GM19023 (cell line): ENCODE measurements at regions not wholly inside any gene's neighbourhood (a gene's known extent, or its start where the extent isn't known, plus 50 kb on each side); places are given as distances from the start of the nearest gene placed in this dataset.

Source experiments
- ATAC-seq: cut with Tn5 transposase; IDR thresholded peaks from one replicate; pipeline ENCODE4 v1.9.1; 2021; ENCODE audit warnings: mild to moderate bottlenecking, moderate library complexity; ENCODE audit not compliant: unreplicated experiment

DNA sequence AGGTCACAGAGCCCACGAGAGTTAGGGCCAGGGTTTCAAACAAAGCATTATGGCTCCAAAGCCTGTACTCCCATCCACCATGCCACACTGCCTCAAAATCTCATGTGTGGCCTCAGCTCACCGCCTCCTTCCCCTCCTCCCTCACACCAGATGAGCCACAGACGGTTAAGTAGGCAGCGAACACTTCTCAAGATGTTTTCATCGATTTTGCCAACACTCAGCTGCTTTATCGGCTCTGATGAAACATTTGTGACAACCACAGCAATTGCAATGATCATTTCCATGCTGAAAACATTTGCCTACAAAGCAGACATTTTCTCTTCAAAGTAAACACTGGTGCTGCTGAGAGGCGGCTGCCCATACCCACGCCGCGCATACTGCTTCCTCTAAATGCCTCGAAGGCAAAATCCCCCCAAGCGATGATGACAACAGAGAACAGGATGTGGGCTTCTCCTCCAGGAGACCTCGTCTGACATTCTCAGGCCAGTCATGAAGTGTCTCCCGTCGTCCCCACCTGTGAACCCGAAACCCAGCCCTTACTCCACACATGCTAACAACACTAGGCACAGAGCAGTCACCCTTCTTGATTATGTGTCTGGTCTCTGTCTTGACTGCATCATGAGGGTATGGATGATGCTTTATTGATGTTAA is 599.2 kb downstream of the SOX6 start:
- ATAC-seq = no peak

DNA sequence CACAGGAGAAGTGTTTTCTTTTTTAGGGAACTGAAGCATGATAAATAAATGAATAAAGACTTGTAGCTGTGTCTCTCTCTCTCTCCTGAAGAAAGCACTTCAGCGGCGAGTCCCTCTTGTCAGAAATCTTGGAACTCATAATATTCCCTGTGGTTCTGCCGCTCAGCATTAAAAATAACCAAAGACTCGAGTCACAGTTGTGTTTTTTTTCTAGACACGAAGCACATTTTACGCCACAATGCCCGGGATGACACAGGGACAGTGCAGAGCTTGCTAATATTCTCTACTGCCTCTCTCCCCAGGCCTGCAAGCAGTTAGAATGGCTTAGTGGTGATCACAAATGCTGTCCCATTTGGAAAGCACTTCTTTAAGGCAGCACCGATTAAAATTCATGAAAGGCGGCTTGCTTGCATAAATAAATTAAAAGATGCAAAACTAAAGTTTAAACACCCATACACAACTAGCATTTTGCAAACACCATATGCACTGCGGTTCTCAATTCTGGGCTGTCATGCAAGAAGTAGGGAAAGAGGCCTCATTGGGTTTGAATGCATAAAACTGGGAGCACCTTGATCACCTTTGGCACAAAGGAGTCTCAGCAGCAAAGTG is 597.4 kb downstream of the SOX6 start:
- ATAC-seq = no peak

DNA sequence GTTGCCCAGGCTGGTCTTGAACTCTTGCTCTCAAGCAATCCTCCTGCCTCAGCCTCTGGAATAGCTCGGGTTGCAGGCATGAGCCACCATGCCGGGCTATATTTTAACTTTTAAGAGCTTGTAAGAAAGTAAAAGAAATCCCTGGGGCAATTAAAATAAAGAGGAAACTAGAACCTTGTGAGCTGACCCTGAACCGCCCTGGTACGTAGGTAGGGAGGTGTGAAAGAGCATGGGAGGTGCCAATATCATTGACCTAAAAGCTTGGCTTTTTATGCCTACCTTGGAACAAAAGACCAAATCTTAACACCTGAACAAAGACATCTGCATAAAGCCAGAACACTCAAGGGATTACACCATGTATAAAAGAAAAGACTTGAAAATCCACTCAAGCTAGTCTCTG is 595.1 kb downstream of the SOX6 start:
- ATAC-seq = no peak

DNA sequence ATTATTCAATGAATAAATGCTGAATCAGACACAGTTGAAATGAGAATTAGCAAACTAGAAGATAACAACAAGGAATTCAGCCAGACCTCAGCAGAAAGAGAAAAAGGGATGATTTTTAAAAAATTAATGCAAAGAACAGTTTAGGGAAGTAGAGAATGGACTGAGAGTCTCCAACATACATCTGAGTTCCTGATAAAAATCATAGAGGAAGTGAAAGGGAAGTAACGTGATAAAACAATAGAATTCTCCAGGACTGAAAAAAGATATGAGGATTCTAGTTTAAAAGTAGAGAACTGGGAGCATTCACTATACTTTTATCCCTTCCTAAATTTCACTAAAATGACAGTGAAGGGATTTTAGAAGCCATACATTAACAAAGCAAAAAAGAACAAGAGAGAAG is 592.0 kb downstream of the SOX6 start:
- no peak for ATAC-seq

DNA sequence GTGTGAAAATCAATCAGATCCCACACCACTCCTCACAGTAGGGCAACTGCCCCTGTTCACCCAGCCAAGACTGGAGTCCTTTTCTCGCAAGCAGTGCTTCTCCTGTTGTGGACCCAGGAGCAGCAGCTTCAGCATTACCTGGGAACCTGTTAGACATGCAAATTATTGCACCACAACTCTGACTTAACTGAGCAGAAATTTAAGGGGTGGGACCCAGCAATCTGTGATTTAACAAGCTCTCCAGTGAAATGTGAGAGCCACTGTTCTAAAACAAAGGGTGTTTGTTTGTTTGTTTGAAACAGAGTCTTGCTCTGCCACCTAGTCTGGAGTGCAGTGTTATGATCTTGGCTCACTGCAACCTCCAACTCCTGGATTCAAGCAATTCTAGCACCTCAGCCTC is 591.4 kb downstream of the SOX6 start:
- no peak for ATAC-seq

DNA sequence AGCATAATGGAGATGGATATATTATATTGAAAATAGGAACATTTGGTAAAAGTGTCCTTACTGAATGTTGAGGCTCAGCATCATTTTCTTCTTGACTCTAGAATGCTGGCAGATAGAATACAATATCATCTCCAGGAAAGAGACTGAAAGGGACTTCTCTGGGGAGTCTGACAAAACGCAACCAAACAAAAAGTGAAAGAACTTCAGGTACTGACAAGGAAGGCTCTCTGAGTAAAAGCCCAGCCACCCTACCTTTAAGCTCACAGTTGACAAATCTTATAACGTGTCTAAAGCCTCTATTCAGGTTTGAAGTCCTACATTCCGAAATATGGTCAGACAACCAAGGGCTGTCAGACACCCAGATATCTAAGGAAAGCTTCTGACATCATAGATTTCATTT is 590.8 kb downstream of the SOX6 start:
- ATAC-seq = no peak

DNA sequence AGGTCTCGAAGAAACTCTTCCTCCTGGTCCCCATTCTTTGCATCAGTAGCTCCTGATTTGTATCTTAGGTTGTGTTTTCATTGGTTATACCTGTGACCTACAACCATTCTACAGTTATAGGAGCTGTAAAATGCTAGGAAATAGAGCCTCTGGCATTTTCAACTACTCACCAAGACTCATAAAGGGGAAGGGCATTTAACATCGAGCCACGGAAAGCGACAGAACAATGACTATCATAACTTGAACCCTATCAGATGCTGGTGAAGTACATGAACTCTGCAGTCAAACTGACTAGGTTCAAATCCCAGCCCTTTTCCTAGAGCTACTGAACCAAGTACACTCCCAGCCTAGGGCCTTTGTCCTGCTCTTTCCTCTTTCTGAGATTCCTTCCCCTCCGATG is 588.0 kb downstream of the SOX6 start:
- no peak for ATAC-seq

DNA sequence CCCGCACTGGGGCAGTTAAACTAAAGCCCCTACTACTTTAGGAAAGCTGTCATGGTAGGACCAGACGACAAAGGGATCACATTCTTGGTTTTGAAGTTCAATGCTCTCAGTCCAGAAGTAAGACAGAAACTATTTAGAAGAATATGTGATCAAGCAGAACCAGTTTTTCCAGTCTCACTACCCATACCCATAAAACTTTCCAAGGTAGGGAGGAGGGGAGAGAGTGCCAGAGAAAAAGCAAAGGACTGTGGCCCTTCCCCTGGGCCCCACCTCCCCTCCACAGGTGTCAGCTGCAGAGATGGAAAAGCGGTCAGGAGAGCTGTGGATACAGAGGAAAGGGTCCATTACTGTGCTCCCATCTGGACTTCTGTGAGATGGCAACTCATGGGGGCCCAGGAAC is 587.1 kb downstream of the SOX6 start:
- no peak for ATAC-seq

DNA sequence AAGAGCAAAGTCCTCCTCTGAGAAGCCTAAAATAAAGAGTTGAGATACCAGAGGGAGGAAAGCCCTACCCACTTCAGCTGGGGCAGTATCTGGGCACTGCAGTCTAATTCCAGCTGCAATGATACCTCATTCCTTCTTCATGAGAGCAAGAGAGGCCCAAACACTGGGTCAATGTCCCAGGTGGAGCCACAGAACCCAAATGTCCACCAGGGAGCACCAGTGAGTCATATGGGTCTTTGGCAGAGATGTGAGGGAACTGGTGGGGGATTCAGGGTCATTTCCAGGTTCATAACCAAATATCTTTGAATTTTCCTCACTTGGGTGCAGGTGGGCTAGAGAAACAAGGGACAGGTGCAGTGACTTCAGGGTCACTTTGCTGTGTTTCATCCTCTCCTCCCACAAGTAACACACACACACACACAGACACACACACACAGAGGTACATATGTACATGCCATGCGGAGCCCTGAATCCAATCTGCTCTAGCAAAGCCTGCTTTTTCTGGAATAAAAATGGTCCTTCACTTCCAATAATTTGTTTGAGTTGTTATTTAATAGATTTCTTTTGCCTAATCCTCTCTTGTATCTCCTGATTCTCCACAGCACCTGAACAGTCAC is 585.4 kb downstream of the SOX6 start:
- peak; percentile 62 for ATAC-seq

DNA sequence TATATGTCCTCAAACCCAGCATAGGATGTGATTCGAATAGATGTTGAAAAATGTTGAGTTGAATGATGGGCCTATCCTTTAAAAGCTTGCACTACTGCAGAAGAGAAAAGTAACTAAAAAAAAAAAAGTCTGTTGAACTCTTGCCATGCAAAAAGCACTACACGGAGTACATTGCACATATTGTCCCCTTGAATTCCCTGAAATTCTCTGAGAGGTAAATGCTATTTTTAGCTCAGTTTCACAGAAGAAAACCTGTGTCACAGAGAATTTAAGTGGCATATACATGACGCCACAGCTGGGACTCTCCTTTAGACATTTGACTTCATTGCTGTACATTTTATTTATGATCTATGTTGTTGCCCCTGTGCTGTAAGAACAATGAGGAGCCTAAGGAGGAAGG is 583.8 kb downstream of the SOX6 start:
- ATAC-seq = no peak

DNA sequence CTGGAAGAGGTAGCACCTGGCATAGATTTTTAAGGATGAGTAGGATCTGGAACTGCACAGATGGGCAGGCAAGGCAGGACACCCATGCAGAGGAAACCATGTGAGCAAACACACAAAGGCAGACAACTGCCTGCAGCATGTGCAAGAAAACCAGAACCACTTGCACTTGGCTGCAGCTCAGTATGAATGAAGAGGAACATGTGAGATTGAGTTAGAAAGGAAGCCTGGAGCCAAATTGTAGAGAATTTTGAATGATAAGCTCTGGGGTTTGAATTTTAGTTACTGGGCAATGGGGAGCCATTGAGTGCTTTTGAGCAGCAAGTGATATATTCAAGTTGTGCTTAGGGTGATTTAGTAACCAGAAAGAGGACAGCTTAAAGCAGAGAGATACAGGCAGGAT is 583.4 kb downstream of the SOX6 start:
- ATAC-seq = no peak

DNA sequence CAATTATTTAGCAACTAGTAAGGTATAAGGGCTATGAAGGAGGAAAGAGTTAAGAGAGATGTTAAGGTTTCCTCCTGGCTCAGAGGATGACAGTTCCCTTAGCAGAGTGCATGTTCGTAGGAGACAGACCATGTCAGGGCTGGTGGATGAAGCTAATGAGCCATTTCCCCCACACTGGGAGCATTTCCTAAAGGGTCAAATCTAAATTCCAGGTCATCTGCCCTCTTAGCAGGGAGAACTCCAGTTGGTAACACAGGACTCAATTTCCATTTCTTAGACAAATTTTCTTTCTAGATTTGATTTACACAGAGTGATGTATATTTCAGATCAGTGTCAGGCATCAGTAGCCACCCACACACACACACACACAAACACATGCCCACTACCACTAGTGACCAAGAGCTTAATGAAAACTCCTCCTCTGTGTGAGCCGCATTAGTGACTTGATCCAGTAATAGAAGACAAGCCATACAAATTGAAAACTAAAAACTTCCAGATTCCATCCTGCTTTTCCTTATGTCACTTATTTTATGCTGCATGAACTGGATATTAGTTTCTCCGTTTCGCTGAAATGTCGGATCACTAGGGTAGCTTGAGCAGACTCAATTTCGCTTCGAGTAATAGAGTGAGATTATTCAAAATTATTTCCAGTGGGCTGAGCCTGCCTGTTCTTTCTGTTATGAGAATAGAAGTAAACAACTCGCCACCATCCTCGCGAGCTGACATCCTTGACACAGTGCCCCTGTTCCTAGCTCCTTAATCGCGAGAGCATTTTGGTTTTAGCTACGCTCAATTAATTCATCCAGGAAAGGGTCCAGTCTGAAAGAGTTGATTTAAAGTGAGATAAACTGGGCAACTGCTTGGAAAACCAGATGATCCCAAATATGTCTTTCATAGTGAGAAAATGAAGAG is 582.6 kb downstream of the SOX6 start:
- ATAC-seq = no peak

DNA sequence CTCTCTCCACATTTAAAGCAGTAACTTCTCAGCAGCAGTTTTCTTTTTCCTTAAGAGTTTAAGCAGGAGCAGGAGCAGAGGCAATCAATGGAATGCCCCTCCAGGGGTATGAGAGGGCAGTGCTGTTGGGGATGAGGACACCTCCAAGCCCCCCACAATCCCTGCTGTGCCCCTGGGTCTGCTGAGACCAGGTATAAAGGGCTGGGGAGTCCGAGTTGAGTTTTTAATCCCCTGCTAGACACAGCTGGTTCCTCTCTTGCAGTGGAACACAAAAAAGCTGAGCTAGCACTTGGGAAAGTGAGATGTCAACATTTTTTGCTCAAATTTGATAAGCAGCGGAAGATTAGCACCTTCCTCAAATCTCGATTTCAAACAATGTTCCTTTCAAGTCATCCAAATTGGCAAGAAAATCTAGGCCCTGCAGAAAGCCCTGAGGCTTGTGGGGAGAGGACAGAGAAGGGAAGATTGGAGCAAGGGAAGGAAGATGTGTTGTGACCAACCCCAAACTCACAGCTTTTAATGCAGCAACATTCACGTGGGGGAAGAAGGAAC is 581.9 kb downstream of the SOX6 start:
- ATAC-seq = no peak

DNA sequence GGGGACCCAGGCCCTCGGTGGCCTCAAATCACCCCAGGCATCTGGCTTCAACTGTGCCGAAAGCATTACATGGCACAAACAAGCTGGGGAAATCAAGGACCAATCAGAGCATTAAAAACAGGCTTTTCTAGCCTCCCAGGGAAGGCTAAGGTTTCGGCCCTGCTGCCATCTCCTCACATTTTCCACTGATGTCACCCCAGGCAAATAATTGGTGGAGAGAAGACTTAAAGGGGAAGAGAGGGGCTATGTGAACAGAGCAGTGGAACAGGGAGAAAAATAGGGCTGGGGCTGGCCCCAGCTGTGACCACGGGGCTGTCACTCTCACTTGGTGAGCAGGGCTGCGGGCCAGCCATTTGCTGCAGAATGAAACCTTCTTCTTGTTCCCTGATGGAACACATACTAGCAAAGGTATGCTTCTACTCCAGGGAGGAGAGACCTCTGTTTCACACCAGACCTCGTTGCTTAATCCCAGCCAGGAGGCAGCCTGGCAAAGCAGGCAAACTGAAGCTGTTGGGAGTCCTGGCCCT is 581.3 kb downstream of the SOX6 start:
- ATAC-seq = no peak

DNA sequence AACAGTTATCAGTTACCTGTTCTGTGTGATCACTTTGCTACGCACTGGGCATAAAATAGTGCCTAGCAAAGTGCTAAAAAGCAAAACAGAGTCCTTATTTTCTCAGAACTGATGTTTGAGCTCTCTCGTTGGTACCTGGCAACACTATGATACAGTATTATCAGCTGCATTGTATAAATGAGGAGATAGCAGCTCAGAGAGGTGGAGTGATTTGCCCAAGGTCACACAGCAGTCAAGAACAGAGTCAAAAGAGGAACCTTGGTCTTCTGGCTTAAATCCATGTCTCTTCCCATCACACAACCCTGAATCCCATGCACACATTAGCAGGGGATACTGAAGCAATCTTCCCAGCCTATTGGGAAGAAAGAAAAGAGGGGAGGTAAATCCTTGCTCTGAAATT is 580.5 kb downstream of the SOX6 start:
- ATAC-seq = no peak

DNA sequence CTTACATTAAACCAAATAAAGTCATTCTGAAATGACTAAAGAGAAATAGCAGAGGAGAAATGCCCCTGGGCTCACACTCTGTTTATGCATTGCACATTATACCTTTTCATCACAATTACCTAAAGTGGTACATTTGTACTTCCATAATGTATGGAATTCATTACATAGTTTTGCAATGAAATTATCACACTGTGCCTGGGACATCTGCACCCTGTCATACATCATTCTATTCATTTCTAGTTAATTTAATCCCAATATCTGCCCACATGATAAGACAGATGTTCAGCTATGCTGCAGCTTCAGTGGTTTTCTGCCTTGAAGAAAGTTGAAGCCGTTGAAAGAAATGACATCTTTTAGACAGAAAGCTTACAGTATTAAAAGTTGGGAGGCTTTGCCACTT is 580.0 kb downstream of the SOX6 start:
- no peak for ATAC-seq

DNA sequence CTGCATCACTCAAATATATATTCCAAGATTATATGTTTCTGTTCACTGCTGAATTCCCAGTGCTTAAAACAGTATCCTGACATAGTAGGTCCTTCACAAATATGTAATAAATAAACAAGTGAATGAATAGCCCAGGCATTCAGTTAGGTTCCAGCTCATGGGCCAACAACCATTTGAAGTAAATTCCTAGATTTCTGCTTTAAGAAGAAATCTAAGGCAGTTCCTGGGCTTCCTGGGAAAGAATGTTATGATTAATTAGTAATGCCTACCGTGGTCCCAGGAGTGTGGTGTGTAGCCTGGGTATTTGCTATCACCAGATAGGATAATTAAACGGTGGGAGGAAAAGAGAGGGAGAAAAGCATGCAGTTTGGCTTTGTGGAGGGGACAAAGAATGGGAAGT is 576.8 kb downstream of the SOX6 start:
- ATAC-seq = no peak

DNA sequence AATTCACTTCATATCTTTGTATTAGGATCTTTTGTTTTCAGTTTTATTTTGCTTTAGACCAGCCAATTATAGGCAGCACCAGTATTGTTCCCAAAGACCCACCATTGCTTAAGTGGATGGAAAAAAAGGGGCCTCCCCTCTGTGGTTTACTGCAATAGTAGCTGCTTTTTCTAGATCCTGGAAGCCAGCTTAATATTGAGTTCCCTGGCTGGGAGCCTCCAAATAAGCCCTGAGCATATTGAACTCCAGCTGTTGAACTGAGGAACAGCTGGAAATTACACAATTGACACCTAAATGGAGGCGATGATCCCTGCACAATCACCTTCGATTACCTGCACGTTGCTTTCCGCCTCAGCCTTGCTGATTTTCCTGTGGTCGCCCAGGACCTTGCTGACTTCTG is 576.0 kb downstream of the SOX6 start:
- no peak for ATAC-seq

DNA sequence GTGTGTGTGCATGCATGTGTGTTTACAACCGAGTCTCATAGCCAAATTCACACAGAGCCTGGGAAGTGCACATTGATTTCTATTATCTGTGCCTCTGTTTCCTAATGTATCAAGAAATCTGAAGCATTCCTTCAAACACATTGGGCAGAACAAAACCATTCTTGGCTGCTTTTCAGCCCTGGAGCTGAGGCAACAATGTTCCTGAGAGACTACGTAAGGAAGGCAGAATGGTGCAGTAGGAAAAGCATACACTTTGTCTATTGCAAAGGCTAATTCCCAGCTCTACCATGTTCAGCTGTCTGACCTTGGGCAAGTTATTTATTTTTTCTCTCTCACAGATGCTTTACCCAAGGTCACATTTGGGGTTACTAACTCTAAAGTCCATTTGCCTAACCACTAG is 575.5 kb downstream of the SOX6 start:
- no peak for ATAC-seq

DNA sequence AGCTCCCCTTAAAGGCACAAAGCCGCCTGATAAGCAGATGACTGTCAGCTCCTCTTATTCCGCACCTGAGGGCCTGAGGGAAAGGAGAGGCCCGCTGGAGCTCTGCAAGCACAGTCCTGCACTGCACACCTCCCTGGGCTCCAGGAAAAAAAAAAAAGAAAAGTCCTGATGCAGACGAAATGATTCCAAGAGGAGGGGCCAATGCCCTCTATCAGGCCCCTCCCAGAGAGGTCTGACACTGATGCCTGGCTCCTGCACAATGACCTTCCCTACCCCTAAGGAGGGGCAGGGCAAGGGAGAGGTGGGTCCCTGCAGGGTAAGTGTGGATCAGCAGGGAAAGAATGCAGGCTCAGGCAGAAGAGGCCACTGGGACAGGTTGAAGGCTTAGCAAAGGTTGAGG is 572.7 kb downstream of the SOX6 start:
- no peak for ATAC-seq
